NCI-H1092 treated with DMSO at 0.1 percent for 48 hours (cell line): ENCODE measurements at regions not wholly inside any gene's neighbourhood (a gene's known extent, or its start where the extent isn't known, plus 50 kb on each side); places are given as distances from the start of the nearest gene placed in this dataset.

Experiments used
- DNase-seq: peaks from one replicate; lab custom pipeline; 2025; lab: John Stamatoyannopoulos, UW

GRCh38 chr21:16363100-16363499 is 633.3 kb downstream of the USP25 start:
- no peak for DNase-seq

GRCh38 chr21:16363518-16363917 is 633.7 kb downstream of the USP25 start:
- peak; percentile 70 for DNase-seq

- DNase-seq, result no peak
Observed at GRCh38 chr21:16366207-16366606, 636.4 kb downstream of the USP25 start.

DNA sequence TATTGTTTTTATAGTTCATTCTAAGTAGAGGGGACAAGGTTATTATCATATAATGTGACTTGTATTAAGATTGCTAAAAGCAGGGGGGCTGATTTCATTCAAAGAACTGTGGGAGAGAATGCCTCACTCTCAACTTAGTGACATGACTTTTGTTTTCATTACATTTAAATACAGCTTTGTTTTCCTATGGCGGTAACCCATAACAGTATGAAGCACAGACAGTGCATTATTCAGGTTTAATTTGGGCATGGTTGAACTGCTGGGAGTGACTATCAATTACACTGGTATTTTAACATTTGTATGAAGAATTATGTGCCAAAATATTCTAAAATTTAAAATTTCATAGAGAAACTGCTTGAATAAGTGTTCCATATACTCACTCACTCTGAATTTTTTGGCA is 637.3 kb downstream of the USP25 start:
- DNase-seq, result no peak

- DNase-seq, result no peak
Observed at GRCh38 chr21:16370186-16370585, 640.4 kb downstream of the USP25 start.

- no peak for DNase-seq
Observed at GRCh38 chr21:16372586-16372985, 642.8 kb downstream of the USP25 start.

DNA sequence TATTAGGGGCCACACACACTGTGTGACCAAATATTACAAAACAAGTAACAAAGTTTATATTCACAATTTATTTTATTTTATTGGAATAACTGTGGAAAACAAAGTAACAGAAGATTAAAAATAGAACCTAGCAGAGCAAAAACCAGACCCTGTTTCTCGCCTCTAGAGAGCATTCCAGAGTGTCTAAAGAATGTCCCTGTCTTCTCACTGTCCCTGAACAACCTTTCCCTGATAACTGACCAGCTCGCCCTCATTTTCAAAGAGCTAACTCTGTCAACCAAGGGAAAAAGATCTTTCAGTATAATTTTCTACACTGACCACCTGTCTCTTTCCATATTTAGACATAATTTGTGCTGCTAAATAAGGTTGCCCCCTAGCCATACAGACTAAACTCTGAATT is 646.9 kb downstream of the USP25 start:
- no peak for DNase-seq

DNA sequence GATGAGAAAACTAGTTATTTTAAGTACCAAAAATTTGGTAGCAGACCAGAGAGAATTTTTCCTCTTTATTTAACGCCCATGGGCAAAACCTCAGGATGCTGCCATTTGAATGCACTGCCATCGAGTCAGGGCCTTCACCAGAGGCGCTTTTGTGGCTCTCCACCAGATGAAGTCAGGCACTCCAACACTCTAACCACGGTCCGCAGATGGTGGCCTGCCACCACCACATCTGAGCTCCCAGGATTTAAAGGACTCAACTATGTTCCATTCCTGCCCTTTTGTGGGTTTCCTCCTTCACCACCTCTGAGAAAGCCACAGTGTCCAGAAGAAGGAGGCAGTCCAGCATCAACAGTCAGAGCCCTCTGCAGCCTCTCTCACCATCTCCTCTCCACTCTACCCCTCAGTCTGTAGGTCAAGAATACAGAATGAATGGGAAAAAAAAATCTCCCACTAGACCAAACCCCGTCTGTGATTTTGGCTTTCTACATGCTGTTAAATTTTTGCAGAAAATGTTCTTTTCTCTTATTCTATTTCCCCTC is 647.4 kb downstream of the USP25 start:
- no peak for DNase-seq

- DNase-seq, result no peak
Observed at GRCh38 chr21:16377857-16378256, 648.1 kb downstream of the USP25 start.

DNA sequence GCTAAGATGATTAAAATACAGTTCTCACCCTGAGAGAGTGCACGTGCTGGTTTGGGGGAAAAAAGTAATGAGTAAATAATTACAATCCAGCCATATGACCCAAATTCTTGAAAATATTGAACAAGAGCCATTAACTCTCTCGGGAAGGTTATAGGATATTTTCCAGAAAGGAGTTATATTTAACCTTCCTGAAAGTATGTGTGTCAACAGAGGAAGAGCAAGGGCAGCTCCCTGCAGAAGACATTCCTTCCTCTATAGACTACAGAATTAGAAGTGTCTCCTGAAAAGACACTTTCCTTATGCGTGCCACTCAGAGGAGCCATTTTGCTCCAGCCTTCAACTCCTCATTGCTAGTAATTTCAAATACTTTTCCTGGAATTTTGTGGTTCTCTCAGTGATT is 648.7 kb downstream of the USP25 start:
- DNase-seq, result no peak

- no peak for DNase-seq
Observed at GRCh38 chr21:16388291-16388690, 658.5 kb downstream of the USP25 start.

GRCh38 chr21:16388911-16389560 is 659.3 kb downstream of the USP25 start:
- DNase-seq, result no peak

- no peak for DNase-seq
Observed at GRCh38 chr21:16389643-16390042, 659.9 kb downstream of the USP25 start.

GRCh38 chr21:16395285-16395684 is 665.5 kb downstream of the USP25 start:
- DNase-seq, result no peak

GRCh38 chr21:16402752-16403151 is 673.0 kb downstream of the USP25 start:
- no peak for DNase-seq

- DNase-seq, result no peak
Observed at GRCh38 chr21:16404776-16405175, 675.0 kb downstream of the USP25 start.

DNA sequence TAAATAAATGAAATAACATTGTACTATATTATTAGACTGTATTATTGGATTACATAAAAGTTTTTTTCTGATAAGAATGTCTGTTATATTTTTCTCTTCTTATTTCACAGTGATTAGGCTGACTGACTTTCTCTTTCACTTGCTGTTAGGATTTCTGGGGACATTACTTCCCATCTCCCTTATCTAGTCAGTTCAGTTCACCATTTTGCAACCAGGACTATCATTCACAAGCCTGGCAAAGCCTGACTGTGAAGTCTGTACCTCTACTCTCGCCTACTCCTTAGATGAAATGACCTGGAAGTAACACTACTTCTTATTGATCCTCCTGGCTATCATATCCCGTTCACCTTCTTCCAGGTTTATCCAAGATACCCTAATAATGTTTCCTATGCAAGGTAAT is 676.6 kb downstream of the USP25 start:
- no peak for DNase-seq

- DNase-seq, result no peak
Observed at GRCh38 chr21:16407403-16408240, 677.8 kb downstream of the USP25 start.

DNA sequence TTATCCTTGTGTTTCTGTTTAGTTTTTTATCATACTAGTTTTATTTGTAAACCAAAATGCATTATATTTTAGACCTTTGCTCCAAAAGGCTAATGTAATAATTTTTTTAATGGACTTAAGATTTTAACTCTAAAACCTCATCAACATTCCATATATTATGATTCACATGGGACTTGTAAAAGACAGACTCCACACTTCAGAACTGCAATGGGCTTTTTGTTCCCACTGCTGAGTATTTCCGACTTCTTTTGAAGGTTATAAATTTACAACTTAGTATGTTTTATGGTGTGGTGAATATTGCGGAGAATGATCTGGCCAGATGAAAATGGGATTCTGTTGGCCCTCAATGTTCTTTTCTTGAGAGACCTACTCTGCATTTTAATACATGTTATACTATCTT is 678.5 kb downstream of the USP25 start:
- DNase-seq, result no peak

- DNase-seq, result no peak
Observed at GRCh38 chr21:16409352-16409751, 679.6 kb downstream of the USP25 start.

DNA sequence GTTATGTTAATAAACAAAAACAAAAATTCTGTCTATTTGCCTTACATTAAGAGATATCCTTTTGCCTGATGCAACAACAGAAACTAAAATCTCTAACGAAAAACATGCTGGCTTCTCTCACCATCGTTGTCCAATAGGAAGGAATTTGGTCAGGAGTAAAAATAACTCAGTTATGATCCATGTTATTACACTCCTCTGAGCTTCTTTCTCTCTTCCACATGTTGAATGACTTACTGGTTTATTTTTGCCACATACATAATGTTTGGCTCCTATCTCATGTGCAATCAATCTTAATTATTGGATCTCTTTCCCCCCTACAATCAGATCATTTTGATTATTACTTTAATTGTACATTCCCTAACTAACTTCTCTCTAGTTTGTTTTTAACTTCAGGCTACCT is 688.4 kb downstream of the USP25 start:
- no peak for DNase-seq

GRCh38 chr21:16418642-16419041 is 688.9 kb downstream of the USP25 start:
- DNase-seq, result no peak

GRCh38 chr21:16419188-16419921 is 689.6 kb downstream of the USP25 start:
- peak; percentile 99 for DNase-seq
